Stomach (tissue), 8 donors: ENCODE measurements at regions not wholly inside any gene's neighbourhood (a gene's known extent, or its start where the extent isn't known, plus 50 kb on each side); places are given as distances from the start of the nearest gene placed in this dataset.

Source experiments
- DNase-seq, 2 donors: peaks; one replicate each; pipeline versions ENCODE4 v3.0.0 to v3.0.0-alpha.2; 2013 to 2019
- H3K27ac ChIP-seq, 5 donors: fragments of 200-600 bp in 4 of 5; sonication (generic) in 4 of 5; one replicate each; pipeline ENCODE4 v1.5.1; 2013 to 2019; ENCODE audit warnings: mild to moderate bottlenecking in 1 of 5, moderate library complexity in 1 of 5
- H3K27me3 ChIP-seq, 3 donors: fragments of 200-600 bp; sonication (generic); one replicate each; pipeline ENCODE4 v1.5.1; 2017 to 2019; ENCODE audit warnings: mixed run types in 1 of 3
- H3K36me3 ChIP-seq, 4 donors: fragments of 200-600 bp; sonication (generic); 1 replicate in 3 of 4; 2 replicates in 1 of 4; pipeline ENCODE4 v1.5.1; 2016 to 2019
- H3K4me1 ChIP-seq, 4 donors: fragments of 200-600 bp; sonication (generic); one replicate each; pipeline ENCODE4 v1.5.1; 2016 to 2019
- H3K4me3 ChIP-seq, 4 donors: fragments of 200-600 bp; sonication (generic) in 3 of 4; one replicate each; pipeline ENCODE4 v1.5.1; 2016 to 2019; ENCODE audit warnings: mild to moderate bottlenecking in 1 of 4
- H3K9me3 ChIP-seq, 4 donors: fragments of 200-600 bp; sonication (generic); one replicate each; pipeline ENCODE4 v1.5.1; 2016 to 2019
- CTCF ChIP-seq, 7 experiments: fragments of 450-650 bp in 4 of 7; fragments of 200-600 bp in 3 of 7; sonication (generic) in 3 of 7; IDR thresholded peaks; one replicate each; pipeline ENCODE4 v1.5.1; 2016 to 2019; ENCODE audit warnings: antibody characterized with exemption in 7 of 7, control low read depth in 2 of 7, mild to moderate bottlenecking in 1 of 7
- EP300 ChIP-seq: sonication (generic); formaldehyde crosslinking; IDR thresholded peaks from one replicate; pipeline ENCODE4 v1.6.1; 2017; ENCODE audit warnings: antibody characterized with exemption
- POLR2A ChIP-seq, 4 donors: fragments of 450-650 bp; IDR thresholded peaks; one replicate each; pipeline ENCODE4 v1.6.1; 2016; ENCODE audit warnings: antibody characterized with exemption in 4 of 4, control low read depth in 2 of 4, mild to moderate bottlenecking in 1 of 4, moderate library complexity in 1 of 4
- POLR2AphosphoS5 ChIP-seq, 3 donors: sonication (generic); formaldehyde crosslinking; IDR thresholded peaks; one replicate each; pipeline ENCODE4 v1.6.1; 2016; ENCODE audit warnings: antibody characterized with exemption in 3 of 3
- WGBS, 5 donors: extraction: QIAGEN DNeasy Blood & Tissue Kit in 3 of 5; methylation state at CpG; one replicate each; pipeline versions ENCODE4 v1.1.5 to v1.1.7; 2013 to 2018; 5-methylcytosine and 5-hydroxymethylcytosine counted together
- intact Hi-C: fragments of 100-400 bp; cut with DNase I; formaldehyde crosslinking; loops from one replicate; pipeline ENCODE4 v1.15.1; 2023; ENCODE audit warnings: low total_unique reads
- donor health status: healthy with polysubstance abuse.
- donor health status: Bipolar disorder and iron deficiency.
- donor health status: healthy.

- Histone ChIP-seq H3K9me3 (no peaks in the 10 kb centered on the region), H3K27me3 (peaks cover 0 to 8% (median 0%) of the 10 kb centered on the region in 3 donors), H3K27ac (no peak overlapping the region), H3K4me3 (no peak overlapping the region), H3K36me3 (no peaks in the 10 kb centered on the region), H3K4me1 (no peaks in the 10 kb centered on the region)
- intact Hi-C loops: no loop called here
- 25 to 52% (median 32%) methylated on average over 3 of the region's 3 CpGs for WGBS, 5 donors
- no peak for TF ChIP-seq POLR2A (IDR thresholded peaks at IDR 0.05)
- no peak for DNase-seq
These were observed 269.1 kb downstream of the GATA3 start for GRCh38 chr10:8323428-8324054.

GRCh38 chr10:8325024-8325980 lies 270.8 kb downstream of the GATA3 start:
- 67 to 78% (median 73%) methylated on average over 6 of the region's 6 CpGs for WGBS, 5 donors
- peaks cover 0 to 10% (median 0%) of the 10 kb centered on the region in 3 donors for H3K27me3 ChIP-seq
- no peak overlapping the region for H3K4me3 ChIP-seq
- H3K36me3 ChIP-seq: no peaks in the 10 kb centered on the region
- no peaks in the 10 kb centered on the region for H3K4me1 ChIP-seq
- no peak overlapping the region for H3K27ac ChIP-seq
- no peak for TF ChIP-seq POLR2A (IDR thresholded peaks at IDR 0.05)
- TF ChIP-seq CTCF (IDR thresholded peaks at IDR 0.05): no peak
- no peak for TF ChIP-seq POLR2AphosphoS5 (IDR thresholded peaks at IDR 0.05)
- TF ChIP-seq EP300: no peak
- no peak for DNase-seq
- intact Hi-C loops: no loop called here
- no peaks in the 10 kb centered on the region for H3K9me3 ChIP-seq

GRCh38 chr10:8326396-8327139 lies 272.1 kb downstream of the GATA3 start:
- H3K9me3 ChIP-seq: no peaks in the 10 kb centered on the region
- no peak overlapping the region for H3K27ac ChIP-seq
- intact Hi-C loops: no loop called here
- no peak for DNase-seq
- no peaks in the 10 kb centered on the region for H3K4me1 ChIP-seq
- 76 to 80% (median 78%) methylated on average over 18 of the region's 18 CpGs for WGBS, 5 donors
- no peaks in the 10 kb centered on the region for H3K36me3 ChIP-seq
- no peak overlapping the region for H3K4me3 ChIP-seq
- TF ChIP-seq POLR2AphosphoS5 (IDR thresholded peaks at IDR 0.05): no peak
- TF ChIP-seq POLR2A (IDR thresholded peaks at IDR 0.05): no peak
- no peak for TF ChIP-seq EP300
- TF ChIP-seq CTCF (IDR thresholded peaks at IDR 0.05): no peak
- H3K27me3 ChIP-seq: peaks cover 0 to 22% (median 0%) of the 10 kb centered on the region in 3 donors

GRCh38 chr10:8327140-8327423 lies 272.6 kb downstream of the GATA3 start:
- 46 to 79% (median 65%) methylated on average over 1 of the region's 1 CpG for WGBS, 5 donors
- no peak for DNase-seq
- peaks cover 0 to 26% (median under 1%) of the 10 kb centered on the region in 3 donors for H3K27me3 ChIP-seq

More at GRCh38 chr10:8327140-8327423, 272.6 kb downstream of the GATA3 start:
- no peak overlapping the region for H3K4me3 ChIP-seq
- H3K36me3 ChIP-seq: no peaks in the 10 kb centered on the region
- no peak for TF ChIP-seq EP300
- no peak for TF ChIP-seq POLR2A (IDR thresholded peaks at IDR 0.05)
- TF ChIP-seq POLR2AphosphoS5 (IDR thresholded peaks at IDR 0.05): no peak
- TF ChIP-seq CTCF (IDR thresholded peaks at IDR 0.05): no peak
- intact Hi-C loops: no loop called here
- no peaks in the 10 kb centered on the region for H3K9me3 ChIP-seq
- no peak overlapping the region for H3K27ac ChIP-seq
- H3K4me1 ChIP-seq: peaks cover 0 to 3% (median 1%) of the 10 kb centered on the region in 4 donors
